OCI-LY3 (cell line): ENCODE measurements at regions not wholly inside any gene's neighbourhood (a gene's known extent, or its start where the extent isn't known, plus 50 kb on each side); places are given as distances from the start of the nearest gene placed in this dataset.

Source experiments
- EZH2phosphoT487 ChIP-seq: fragments of 200-600 bp; shearing (Covaris generic); IDR thresholded peaks from 2 replicates; pipeline ENCODE4 v1.6.1; 2018; ENCODE audit warnings: antibody characterized with exemption, mixed run types, low read depth
- TF ChIP-seq, protein P1 (sequence below): fragments of 200-600, 300-600 bp; sonication (generic); IDR thresholded peaks from 2 replicates; pipeline ENCODE4 v1.5.1; 2014; ENCODE audit warnings: antibody characterized with exemption, low read length, low read depth

DNA sequence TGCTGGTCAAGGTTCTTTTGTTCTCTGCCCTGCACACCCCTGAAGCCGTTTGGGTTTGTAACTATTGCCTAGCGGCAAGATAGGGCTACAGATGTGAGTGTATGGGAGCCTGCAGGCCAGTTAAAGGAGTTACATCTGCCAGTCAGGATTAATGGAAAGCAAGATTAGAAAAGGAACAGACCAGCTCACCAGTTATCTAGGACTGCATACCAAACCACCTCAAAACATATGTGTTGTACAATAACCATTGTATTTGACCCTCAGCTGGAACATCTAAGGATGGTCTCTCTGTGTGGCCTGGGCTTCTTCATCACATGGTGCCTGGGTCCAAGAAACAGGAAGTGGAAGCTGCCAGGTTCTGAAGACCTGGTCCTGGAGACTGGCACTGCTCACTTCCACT lies 52.5 kb upstream of the FBXO28 start:
- TF ChIP-seq, protein P1, sequence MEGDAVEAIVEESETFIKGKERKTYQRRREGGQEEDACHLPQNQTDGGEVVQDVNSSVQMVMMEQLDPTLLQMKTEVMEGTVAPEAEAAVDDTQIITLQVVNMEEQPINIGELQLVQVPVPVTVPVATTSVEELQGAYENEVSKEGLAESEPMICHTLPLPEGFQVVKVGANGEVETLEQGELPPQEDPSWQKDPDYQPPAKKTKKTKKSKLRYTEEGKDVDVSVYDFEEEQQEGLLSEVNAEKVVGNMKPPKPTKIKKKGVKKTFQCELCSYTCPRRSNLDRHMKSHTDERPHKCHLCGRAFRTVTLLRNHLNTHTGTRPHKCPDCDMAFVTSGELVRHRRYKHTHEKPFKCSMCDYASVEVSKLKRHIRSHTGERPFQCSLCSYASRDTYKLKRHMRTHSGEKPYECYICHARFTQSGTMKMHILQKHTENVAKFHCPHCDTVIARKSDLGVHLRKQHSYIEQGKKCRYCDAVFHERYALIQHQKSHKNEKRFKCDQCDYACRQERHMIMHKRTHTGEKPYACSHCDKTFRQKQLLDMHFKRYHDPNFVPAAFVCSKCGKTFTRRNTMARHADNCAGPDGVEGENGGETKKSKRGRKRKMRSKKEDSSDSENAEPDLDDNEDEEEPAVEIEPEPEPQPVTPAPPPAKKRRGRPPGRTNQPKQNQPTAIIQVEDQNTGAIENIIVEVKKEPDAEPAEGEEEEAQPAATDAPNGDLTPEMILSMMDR, result no peak
- no peak for TF ChIP-seq EZH2phosphoT487
